ENCODE measurements at regions not wholly inside any gene's neighbourhood (a gene's known extent, or its start where the extent isn't known, plus 50 kb on each side); places are given as distances from the start of the nearest gene placed in this dataset.

- no peak for TF ChIP-seq CTCF (IDR thresholded peaks at IDR 0.05)
- no peak for TF ChIP-seq EP300 (IDR thresholded peaks at IDR 0.05)
Measured at GRCh38 chr16:55249936-55250335, 74.1 kb upstream of the IRX6 start.

Measured in tibial nerve (tissue), 4 donors.